IMR-90 (cell line): ENCODE measurements at regions not wholly inside any gene's neighbourhood (a gene's known extent, or its start where the extent isn't known, plus 50 kb on each side); places are given as distances from the start of the nearest gene placed in this dataset.

ENCODE experiments used
- ATAC-seq: fragments of 200-7000 bp; cut with Tn5 transposase; 2 replicates; pipeline ENCODE4 v1.9.1; 2020; ENCODE audit warnings: low read depth, mild to moderate bottlenecking, moderate library complexity
- BruUV-seq: library from RNA; stranded (reverse); fragments of 400-500 nt; replicated peaks from 2 replicates; lab custom pipeline; 2021; lab: Mats Ljungman, UMichigan
- CTCF ChIA-PET: fragments of 300-600 bp; formaldehyde crosslinking; extraction: SDS; loops from one replicate; lab custom pipeline; 2021; ENCODE audit warnings: antibody characterized with exemption; lab: Yijun Ruan, JAX
- POLR2A ChIA-PET: fragments of 300-600 bp; sonication (Branson Sonifier 250); formaldehyde crosslinking; loops from one replicate; lab custom pipeline; 2022; ENCODE audit warnings: antibody characterized with exemption; ENCODE audit not compliant: unreplicated experiment; lab: Charles Lee
- DNase-seq: peaks from one replicate; pipeline ENCODE4 v3.0.0; 2013
- H2AFZ ChIP-seq: replicated peaks from 2 replicates; pipeline ENCODE3; 2013; ENCODE audit warnings: low read length, mild to moderate bottlenecking; ENCODE audit not compliant: poor library complexity
- H2AK5ac ChIP-seq: 2 replicates; pipeline ENCODE4 v1.6.1; 2013; ENCODE audit warnings: low read depth, low read length, inconsistent platforms
- H2AK9ac ChIP-seq: replicated peaks from 2 replicates; pipeline ENCODE3; 2013; ENCODE audit warnings: mild to moderate bottlenecking, low read depth, low read length, moderate library complexity; ENCODE audit not compliant: poor library complexity
- H2BK120ac ChIP-seq: 2 replicates; pipeline ENCODE4 v1.6.1; 2013; ENCODE audit warnings: low read depth, low read length, inconsistent platforms
- H2BK15ac ChIP-seq: 3 replicates; pipeline ENCODE4 v1.6.1; 2013; ENCODE audit warnings: low read depth, low read length, inconsistent platforms
- H2BK20ac ChIP-seq: 2 replicates; pipeline ENCODE4 v1.6.1; 2013; ENCODE audit warnings: low read depth, mild to moderate bottlenecking, inconsistent platforms, low read length, moderate library complexity
- H2BK5ac ChIP-seq: 2 replicates; pipeline ENCODE4 v1.6.1; 2013; ENCODE audit warnings: mild to moderate bottlenecking, low read depth, low read length, inconsistent platforms; ENCODE audit not compliant: poor library complexity, severe bottlenecking
- H3K14ac ChIP-seq: replicated peaks from 2 replicates; pipeline ENCODE4 v1.6.1; 2013; ENCODE audit warnings: low read depth, low read length, inconsistent platforms
- H3K18ac ChIP-seq: 2 replicates; pipeline ENCODE4 v1.6.1; 2013; ENCODE audit warnings: low read depth, low read length, control low read depth
- H3K23ac ChIP-seq: 2 replicates; pipeline ENCODE4 v1.6.1; 2013; ENCODE audit warnings: low read depth, low read length, inconsistent platforms
- H3K27ac ChIP-seq: 2 replicates; pipeline ENCODE4 v1.5.1; 2013; ENCODE audit warnings: mild to moderate bottlenecking, control low read depth, low read length; ENCODE audit not compliant: insufficient read depth
- H3K27me3 ChIP-seq: 2 replicates; pipeline ENCODE4 v1.6.1; 2013; ENCODE audit warnings: low read length; ENCODE audit not compliant: control insufficient read depth, insufficient read depth
- H3K36me3 ChIP-seq: 2 replicates; pipeline ENCODE4 v1.6.1; 2013; ENCODE audit warnings: low read length, mixed read lengths; ENCODE audit not compliant: control insufficient read depth, insufficient read depth
- H3K4ac ChIP-seq: 2 replicates; pipeline ENCODE4 v1.6.1; 2013; ENCODE audit warnings: low read depth, low read length, inconsistent platforms
- H3K4me1 ChIP-seq: 2 replicates; pipeline ENCODE4 v1.6.1; 2013; ENCODE audit warnings: low read length, mixed read lengths; ENCODE audit not compliant: control insufficient read depth, insufficient read depth
- H3K4me2 ChIP-seq: 2 replicates; pipeline ENCODE4 v1.6.1; 2013; ENCODE audit warnings: low read depth, mild to moderate bottlenecking, control low read depth, low read length, moderate library complexity
- H3K4me3 ChIP-seq: 2 replicates; pipeline ENCODE4 v1.5.1; 2013; ENCODE audit warnings: low read depth, mild to moderate bottlenecking, control low read depth, low read length, moderate library complexity; ENCODE audit not compliant: insufficient read depth
- H3K56ac ChIP-seq: 2 replicates; pipeline ENCODE4 v1.6.1; 2013; ENCODE audit warnings: low read length, inconsistent platforms; ENCODE audit not compliant: insufficient read depth; ENCODE audit errors: extremely low read depth
- H3K79me1 ChIP-seq, 2 experiments: 2 replicates each; pipeline ENCODE4 v1.6.1; 2013; ENCODE audit warnings: low read length in 2 of 2, inconsistent platforms in 1 of 2, low read depth in 1 of 2
- H3K9ac ChIP-seq: 2 replicates; pipeline ENCODE4 v1.6.1; 2013; ENCODE audit warnings: low read depth, low read length, control low read depth
- H3K9me1 ChIP-seq: 2 replicates; pipeline ENCODE4 v1.6.1; 2013; ENCODE audit warnings: low read length, inconsistent platforms; ENCODE audit not compliant: insufficient read depth
- H3K9me3 ChIP-seq: 2 replicates; pipeline ENCODE4 v1.6.1; 2013; ENCODE audit warnings: low read length; ENCODE audit not compliant: control insufficient read depth, insufficient read depth
- H4K20me1 ChIP-seq: 2 replicates; pipeline ENCODE4 v1.6.1; 2013; ENCODE audit warnings: low read length, inconsistent platforms; ENCODE audit not compliant: insufficient read depth
- H4K5ac ChIP-seq: 2 replicates; pipeline ENCODE4 v1.6.1; 2013; ENCODE audit warnings: mild to moderate bottlenecking, low read depth, low read length, control low read depth
- H4K8ac ChIP-seq, 2 experiments: 2 replicates each; pipeline ENCODE4 v1.6.1; 2013; ENCODE audit warnings: low read depth in 2 of 2, low read length in 2 of 2, control low read depth in 1 of 2, inconsistent platforms in 1 of 2
- H4K91ac ChIP-seq: 2 replicates; pipeline ENCODE4 v1.6.1; 2013; ENCODE audit warnings: low read depth, low read length, inconsistent platforms; ENCODE audit not compliant: insufficient read depth
- CHD1 ChIP-seq: IDR thresholded peaks from 2 replicates; pipeline ENCODE4 v1.6.1; 2012; ENCODE audit warnings: low read depth, low read length, improper control_type of control experiment
- FOS ChIP-seq: fragments of 150-350 bp; IDR thresholded peaks from 2 replicates; pipeline ENCODE4 v1.6.1; 2016; ENCODE audit warnings: low read depth, low read length
- POLR2A ChIP-seq: IDR thresholded peaks from 2 replicates; pipeline ENCODE4 v1.6.1; 2012; ENCODE audit warnings: mild to moderate bottlenecking, low read depth, low read length
- whole genome bisulfite sequencing, 2 experiments: methylation state at CpG; one replicate each; pipeline versions ENCODE4 v1.1.5 to v1.1.7; 2013; ENCODE audit warnings: missing lambda C conversion rate in 2 of 2; ENCODE audit not compliant: insufficient read length in 1 of 2; ENCODE audit errors: extremely low coverage in 2 of 2; 5-methylcytosine and 5-hydroxymethylcytosine counted together
- dilution Hi-C: fragments of 300-500 bp; cut with HindIII; formaldehyde crosslinking; loops from one replicate; pipeline ENCODE4 v1.14.3; 2018; ENCODE audit warnings: low sequenced_read_pairs; ENCODE audit not compliant: unreplicated experiment
- in situ Hi-C: fragments of 300-500 bp; cut with MboI; formaldehyde crosslinking; loops from 3 replicates; pipeline ENCODE4 v1.14.3; 2019; ENCODE audit warnings: low sequenced_read_pairs, inconsistent platforms, mixed read lengths
- intact Hi-C: fragments of 100-400 bp; cut with micrococcal nuclease; formaldehyde crosslinking; loops from 2 replicates; pipeline ENCODE4 v1.10.0; 2022
- TF ChIP-seq, protein P1 (sequence below): fragments of 150-350 bp; IDR thresholded peaks from 2 replicates; pipeline ENCODE4 v1.6.1; 2017; ENCODE audit warnings: mild to moderate bottlenecking, antibody characterized with exemption, low read length, low read depth

DNA sequence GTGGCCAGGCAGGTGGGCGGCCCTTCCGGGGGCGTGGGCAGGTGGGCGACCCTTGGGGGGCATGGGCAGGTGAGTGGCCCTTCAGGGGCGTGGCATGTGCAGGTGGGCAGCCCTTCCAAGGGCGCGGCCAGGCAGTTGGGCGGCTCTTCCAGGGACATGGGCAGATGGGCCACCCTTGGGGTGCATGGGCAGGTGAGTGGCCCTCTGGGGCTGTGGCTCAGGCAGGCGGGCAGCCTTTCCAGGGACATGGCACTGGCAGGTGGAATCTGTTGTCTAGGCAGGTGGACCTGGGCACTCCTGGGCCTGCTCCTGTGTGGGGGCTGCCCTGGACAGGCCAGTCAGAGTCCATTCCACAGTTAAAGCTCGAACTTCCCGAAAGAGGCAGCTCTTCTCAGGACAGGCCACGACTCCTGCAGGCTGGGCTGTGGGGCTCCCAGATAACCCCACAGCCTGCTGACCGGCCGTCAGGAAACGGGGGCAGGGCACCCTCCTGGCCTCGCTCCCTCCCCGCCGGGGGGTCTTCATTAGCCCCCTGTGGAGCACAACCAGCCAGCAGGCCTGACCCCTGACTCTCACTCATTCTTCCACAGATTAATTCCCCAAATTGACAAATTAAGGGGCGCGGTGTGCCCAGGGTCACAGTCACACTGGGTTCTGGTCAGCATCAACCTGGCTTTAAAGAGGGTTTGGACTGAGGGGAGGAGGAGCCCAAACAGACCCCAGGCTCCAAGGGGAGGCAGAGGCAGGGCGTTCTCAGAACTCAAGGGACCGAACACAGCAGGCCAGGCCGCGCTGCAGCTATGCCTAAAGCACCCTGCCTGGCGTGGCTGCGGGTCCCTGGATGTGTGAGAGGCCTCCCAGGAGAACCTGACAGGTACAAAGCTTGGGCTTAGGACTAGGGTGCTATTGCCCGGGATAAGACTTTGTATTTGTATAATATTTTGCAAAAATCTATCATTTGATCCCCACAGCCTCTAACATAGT, 130.0 kb downstream of the DLL1 start:
- Histone ChIP-seq H3K4ac (no peak overlapping the region), H3K9me3 (peaks cover 58% of the 10 kb centered on the region), H2BK20ac (no peak overlapping the region), H2BK5ac (no peak overlapping the region), H3K14ac (no peak overlapping the region), H2AK9ac (no peak overlapping the region), H3K56ac (no peak overlapping the region), H3K27ac (no peak overlapping the region), H2BK15ac (no peak overlapping the region), H4K5ac (no peak overlapping the region), H3K4me1 (no peaks in the 10 kb centered on the region), H2AK5ac (no peak overlapping the region), H3K9me1 (no peaks in the 10 kb centered on the region), H3K36me3 (no peaks in the 10 kb centered on the region), H4K20me1 (no peaks in the 10 kb centered on the region), H3K9ac (no peak overlapping the region), H2BK120ac (no peak overlapping the region), H3K23ac (no peak overlapping the region), H3K79me1 (no peaks in the 10 kb centered on the region), H2AFZ (no peak overlapping the region), H4K8ac (no peak overlapping the region), H4K91ac (no peak overlapping the region), H3K4me3 (no peak overlapping the region), H3K27me3 (no peaks in the 10 kb centered on the region), H3K18ac (no peak overlapping the region), H3K4me2 (no peak overlapping the region)
- WGBS, 2 experiments: 80% methylated on average over 8 of the region's 27 CpGs; no CpG with 5 or more reads in 1 of the 2 experiments
- ATAC-seq: no peak
- in situ Hi-C loops (no loop called here), intact Hi-C loops (no loop called here), dilution Hi-C loops (no loop called here)
- DNase-seq: no peak
- ChIA-PET CTCF (no interaction called here), POLR2A (no interaction called here)
- no TSS peak for BruUV-seq
- TF ChIP-seq CHD1 (no peak), FOS (no peak), POLR2A (no peak)
- TF ChIP-seq, protein P1, sequence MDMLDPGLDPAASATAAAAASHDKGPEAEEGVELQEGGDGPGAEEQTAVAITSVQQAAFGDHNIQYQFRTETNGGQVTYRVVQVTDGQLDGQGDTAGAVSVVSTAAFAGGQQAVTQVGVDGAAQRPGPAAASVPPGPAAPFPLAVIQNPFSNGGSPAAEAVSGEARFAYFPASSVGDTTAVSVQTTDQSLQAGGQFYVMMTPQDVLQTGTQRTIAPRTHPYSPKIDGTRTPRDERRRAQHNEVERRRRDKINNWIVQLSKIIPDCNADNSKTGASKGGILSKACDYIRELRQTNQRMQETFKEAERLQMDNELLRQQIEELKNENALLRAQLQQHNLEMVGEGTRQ: no peak
